WTC11 (cell line): ENCODE measurements at regions not wholly inside any gene's neighbourhood (a gene's known extent, or its start where the extent isn't known, plus 50 kb on each side); places are given as distances from the start of the nearest gene placed in this dataset.

Experiments used
- ATAC-seq: fragments of 200-7000 bp; cut with Tn5 transposase; 2 replicates; pipeline ENCODE4 v1.10.0; 2021; ENCODE audit warnings: mild to moderate bottlenecking, moderate library complexity
- CTCF ChIA-PET: fragments of 300-600 bp; sonication (Branson Sonifier 250); formaldehyde crosslinking; loops from one replicate; lab custom pipeline; 2021; ENCODE audit warnings: antibody characterized with exemption; lab: Charles Lee
- POLR2A ChIA-PET: fragments of 350-600 bp; sonication (Branson Sonifier 250); formaldehyde crosslinking; loops from one replicate; lab custom pipeline; 2021; ENCODE audit warnings: antibody characterized with exemption; lab: Charles Lee
- DNase-seq: peaks from one replicate; pipeline ENCODE4 v3.0.0; 2021; ENCODE audit warnings: low spot score
- H3K27ac Mint-ChIP-seq: 2 replicates; pipeline ENCODE4 v1.8.0; 2021; ENCODE audit warnings: mixed read lengths
- H3K27me3 Mint-ChIP-seq: 2 replicates; pipeline ENCODE4 v1.8.0; 2021; ENCODE audit warnings: low read depth, mild to moderate bottlenecking, moderate library complexity, mixed read lengths
- H3K36me3 Mint-ChIP-seq: 2 replicates; pipeline ENCODE4 v1.8.0; 2021; ENCODE audit warnings: mixed read lengths
- H3K4me1 Mint-ChIP-seq: 2 replicates; pipeline ENCODE4 v1.8.0; 2022; ENCODE audit warnings: mixed read lengths
- H3K4me3 Mint-ChIP-seq: 2 replicates; pipeline ENCODE4 v1.8.0; 2021; ENCODE audit warnings: mild to moderate bottlenecking, moderate library complexity, mixed read lengths
- H3K9me3 Mint-ChIP-seq: 2 replicates; pipeline ENCODE4 v1.8.0; 2021; ENCODE audit warnings: mixed read lengths
- AFF4 ChIP-seq: sonication (generic); formaldehyde crosslinking; IDR thresholded peaks from 2 replicates; pipeline ENCODE4 v1.8.1; 2023; ENCODE audit warnings: mild to moderate bottlenecking, missing genetic modification reagents, borderline replicate concordance
- ATF3 ChIP-seq: sonication (generic); formaldehyde crosslinking; conservative IDR thresholded peaks from 2 replicates; pipeline ENCODE4 v1.8.1; 2022; ENCODE audit warnings: mild to moderate bottlenecking, missing genetic modification reagents
- CREB1 ChIP-seq: sonication (generic); formaldehyde crosslinking; IDR thresholded peaks from 2 replicates; pipeline ENCODE4 v1.8.0; 2023; ENCODE audit warnings: mild to moderate bottlenecking, missing genetic modification reagents
- CTCF ChIP-seq: fragments of 200-600 bp; IDR thresholded peaks from 2 replicates; pipeline ENCODE4 v1.8.0; 2022; ENCODE audit warnings: antibody characterized with exemption
- E2F4 ChIP-seq: sonication (generic); formaldehyde crosslinking; IDR thresholded peaks from 2 replicates; pipeline ENCODE4 v1.8.1; 2022; ENCODE audit warnings: low read depth, mild to moderate bottlenecking, moderate library complexity, missing genetic modification reagents, borderline replicate concordance
- ESRRA ChIP-seq: sonication (generic); formaldehyde crosslinking; IDR thresholded peaks from 2 replicates; pipeline ENCODE4 v1.8.1; 2022; ENCODE audit warnings: mild to moderate bottlenecking, missing genetic modification reagents, borderline replicate concordance
- FOXP1 ChIP-seq: sonication (generic); formaldehyde crosslinking; IDR thresholded peaks from 2 replicates; pipeline ENCODE4 v1.8.0; 2022; ENCODE audit warnings: missing genetic modification reagents, mild to moderate bottlenecking, moderate library complexity, borderline replicate concordance
- NFATC4 ChIP-seq: fragments of 250-450 bp; sonication (Bioruptor Pico); IDR thresholded peaks from 2 replicates; pipeline ENCODE4 v1.9.0; 2021; ENCODE audit warnings: mild to moderate bottlenecking
- NFYB ChIP-seq: sonication (generic); formaldehyde crosslinking; conservative IDR thresholded peaks from 2 replicates; pipeline ENCODE4 v1.8.0; 2022; ENCODE audit warnings: low read depth, missing genetic modification reagents
- SMAD3 ChIP-seq: sonication (generic); formaldehyde crosslinking; IDR thresholded peaks from 2 replicates; pipeline ENCODE4 v1.8.0; 2022; ENCODE audit warnings: missing genetic modification reagents, mild to moderate bottlenecking, borderline replicate concordance
- TEAD1 ChIP-seq: sonication (generic); formaldehyde crosslinking; IDR thresholded peaks from 2 replicates; pipeline ENCODE4 v1.8.0; 2022; ENCODE audit warnings: mild to moderate bottlenecking, missing genetic modification reagents
- USF1 ChIP-seq: sonication (generic); formaldehyde crosslinking; IDR thresholded peaks from 2 replicates; pipeline ENCODE4 v1.8.0; 2022; ENCODE audit warnings: mild to moderate bottlenecking, missing genetic modification reagents
- ZNF121 ChIP-seq: sonication (generic); formaldehyde crosslinking; IDR thresholded peaks from 2 replicates; pipeline ENCODE4 v1.8.0; 2023; ENCODE audit warnings: missing genetic modification reagents
- ZNF396 ChIP-seq: fragments of 250-450 bp; sonication (Bioruptor Pico); IDR thresholded peaks from 2 replicates; pipeline ENCODE4 v1.8.0; 2021; ENCODE audit warnings: mild to moderate bottlenecking, moderate library complexity, borderline replicate concordance
- TF ChIP-seq, protein P1 (sequence below): sonication (generic); formaldehyde crosslinking; IDR thresholded peaks from 2 replicates; pipeline ENCODE4 v1.8.0; 2023; ENCODE audit warnings: missing genetic modification reagents, mild to moderate bottlenecking, borderline replicate concordance
- TF ChIP-seq, protein P2 (sequence below): fragments of 250-450 bp; sonication (Bioruptor Pico); IDR thresholded peaks from 2 replicates; pipeline ENCODE4 v1.9.0; 2021; ENCODE audit warnings: mild to moderate bottlenecking
- TF ChIP-seq, protein P3 (sequence below): fragments of 250-450 bp; sonication (Bioruptor Pico); conservative IDR thresholded peaks from 2 replicates; pipeline ENCODE4 v1.9.0; 2021; ENCODE audit warnings: mild to moderate bottlenecking

- TF ChIP-seq, protein P1, sequence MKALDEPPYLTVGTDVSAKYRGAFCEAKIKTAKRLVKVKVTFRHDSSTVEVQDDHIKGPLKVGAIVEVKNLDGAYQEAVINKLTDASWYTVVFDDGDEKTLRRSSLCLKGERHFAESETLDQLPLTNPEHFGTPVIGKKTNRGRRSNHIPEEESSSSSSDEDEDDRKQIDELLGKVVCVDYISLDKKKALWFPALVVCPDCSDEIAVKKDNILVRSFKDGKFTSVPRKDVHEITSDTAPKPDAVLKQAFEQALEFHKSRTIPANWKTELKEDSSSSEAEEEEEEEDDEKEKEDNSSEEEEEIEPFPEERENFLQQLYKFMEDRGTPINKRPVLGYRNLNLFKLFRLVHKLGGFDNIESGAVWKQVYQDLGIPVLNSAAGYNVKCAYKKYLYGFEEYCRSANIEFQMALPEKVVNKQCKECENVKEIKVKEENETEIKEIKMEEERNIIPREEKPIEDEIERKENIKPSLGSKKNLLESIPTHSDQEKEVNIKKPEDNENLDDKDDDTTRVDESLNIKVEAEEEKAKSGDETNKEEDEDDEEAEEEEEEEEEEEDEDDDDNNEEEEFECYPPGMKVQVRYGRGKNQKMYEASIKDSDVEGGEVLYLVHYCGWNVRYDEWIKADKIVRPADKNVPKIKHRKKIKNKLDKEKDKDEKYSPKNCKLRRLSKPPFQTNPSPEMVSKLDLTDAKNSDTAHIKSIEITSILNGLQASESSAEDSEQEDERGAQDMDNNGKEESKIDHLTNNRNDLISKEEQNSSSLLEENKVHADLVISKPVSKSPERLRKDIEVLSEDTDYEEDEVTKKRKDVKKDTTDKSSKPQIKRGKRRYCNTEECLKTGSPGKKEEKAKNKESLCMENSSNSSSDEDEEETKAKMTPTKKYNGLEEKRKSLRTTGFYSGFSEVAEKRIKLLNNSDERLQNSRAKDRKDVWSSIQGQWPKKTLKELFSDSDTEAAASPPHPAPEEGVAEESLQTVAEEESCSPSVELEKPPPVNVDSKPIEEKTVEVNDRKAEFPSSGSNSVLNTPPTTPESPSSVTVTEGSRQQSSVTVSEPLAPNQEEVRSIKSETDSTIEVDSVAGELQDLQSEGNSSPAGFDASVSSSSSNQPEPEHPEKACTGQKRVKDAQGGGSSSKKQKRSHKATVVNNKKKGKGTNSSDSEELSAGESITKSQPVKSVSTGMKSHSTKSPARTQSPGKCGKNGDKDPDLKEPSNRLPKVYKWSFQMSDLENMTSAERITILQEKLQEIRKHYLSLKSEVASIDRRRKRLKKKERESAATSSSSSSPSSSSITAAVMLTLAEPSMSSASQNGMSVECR (CRISPR knock-in tag), result no peak
- TF ChIP-seq SMAD3 (CRISPR knock-in tag) (no peak), TEAD1 (CRISPR knock-in tag) (no peak), ZNF121 (CRISPR knock-in tag) (no peak)
- TF ChIP-seq, protein P2, sequence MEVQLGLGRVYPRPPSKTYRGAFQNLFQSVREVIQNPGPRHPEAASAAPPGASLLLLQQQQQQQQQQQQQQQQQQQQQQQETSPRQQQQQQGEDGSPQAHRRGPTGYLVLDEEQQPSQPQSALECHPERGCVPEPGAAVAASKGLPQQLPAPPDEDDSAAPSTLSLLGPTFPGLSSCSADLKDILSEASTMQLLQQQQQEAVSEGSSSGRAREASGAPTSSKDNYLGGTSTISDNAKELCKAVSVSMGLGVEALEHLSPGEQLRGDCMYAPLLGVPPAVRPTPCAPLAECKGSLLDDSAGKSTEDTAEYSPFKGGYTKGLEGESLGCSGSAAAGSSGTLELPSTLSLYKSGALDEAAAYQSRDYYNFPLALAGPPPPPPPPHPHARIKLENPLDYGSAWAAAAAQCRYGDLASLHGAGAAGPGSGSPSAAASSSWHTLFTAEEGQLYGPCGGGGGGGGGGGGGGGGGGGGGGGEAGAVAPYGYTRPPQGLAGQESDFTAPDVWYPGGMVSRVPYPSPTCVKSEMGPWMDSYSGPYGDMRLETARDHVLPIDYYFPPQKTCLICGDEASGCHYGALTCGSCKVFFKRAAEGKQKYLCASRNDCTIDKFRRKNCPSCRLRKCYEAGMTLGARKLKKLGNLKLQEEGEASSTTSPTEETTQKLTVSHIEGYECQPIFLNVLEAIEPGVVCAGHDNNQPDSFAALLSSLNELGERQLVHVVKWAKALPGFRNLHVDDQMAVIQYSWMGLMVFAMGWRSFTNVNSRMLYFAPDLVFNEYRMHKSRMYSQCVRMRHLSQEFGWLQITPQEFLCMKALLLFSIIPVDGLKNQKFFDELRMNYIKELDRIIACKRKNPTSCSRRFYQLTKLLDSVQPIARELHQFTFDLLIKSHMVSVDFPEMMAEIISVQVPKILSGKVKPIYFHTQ (CRISPR knock-in tag), result no peak
Measured at GRCh38 chr6:40251637-40252300, 317.5 kb upstream of the MOCS1 start (continued).

DNA sequence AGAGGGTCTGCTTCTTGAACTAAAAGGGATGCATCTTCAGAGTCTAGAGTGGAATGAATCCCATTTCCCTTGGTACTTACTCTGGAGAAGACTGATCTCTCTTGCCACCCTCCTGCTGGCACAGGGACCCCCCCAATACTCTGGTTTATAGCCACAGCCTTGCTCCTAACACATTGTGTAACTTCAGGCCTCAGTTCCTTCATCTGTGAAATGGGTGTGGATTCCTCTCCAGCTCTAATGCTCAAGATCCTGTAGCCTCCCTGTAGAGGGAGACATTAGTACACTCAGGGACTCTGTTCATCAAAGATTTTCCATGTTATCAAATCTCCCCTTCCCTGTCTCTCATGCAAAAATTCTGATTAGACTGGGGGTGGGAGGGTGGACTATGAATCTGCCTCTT is 315.7 kb upstream of the MOCS1 start:
- CTCF ChIA-PET, result interaction anchor here (0.6 kb wide), 1 partner anchor 44 kb away, joined by 3 read pairs; no protein-coding TSS in a partner anchor
- Mint-ChIP-seq H3K27me3 (no peaks in the 10 kb centered on the region; the same call in none of the 2 replicates), H3K9me3 (no peaks in the 10 kb centered on the region), H3K36me3 (no peaks in the 10 kb centered on the region), H3K4me3 (no peak overlapping the region), H3K27ac (no peak overlapping the region), H3K4me1 (peaks cover 3% of the 10 kb centered on the region)
- DNase-seq (no peak), ATAC-seq (no peak)
- TF ChIP-seq ZNF121 (CRISPR knock-in tag) (no peak), CTCF (no peak), ATF3 (CRISPR knock-in tag) (no peak), CREB1 (no peak), E2F4 (no peak), NFATC4 (no peak), USF1 (CRISPR knock-in tag) (no peak), AFF4 (CRISPR knock-in tag) (no peak), ZNF396 (CRISPR knock-in tag) (no peak), ESRRA (CRISPR knock-in tag) (no peak), FOXP1 (CRISPR knock-in tag) (no peak), NFYB (CRISPR knock-in tag) (no peak)
- TF ChIP-seq, protein P3, sequence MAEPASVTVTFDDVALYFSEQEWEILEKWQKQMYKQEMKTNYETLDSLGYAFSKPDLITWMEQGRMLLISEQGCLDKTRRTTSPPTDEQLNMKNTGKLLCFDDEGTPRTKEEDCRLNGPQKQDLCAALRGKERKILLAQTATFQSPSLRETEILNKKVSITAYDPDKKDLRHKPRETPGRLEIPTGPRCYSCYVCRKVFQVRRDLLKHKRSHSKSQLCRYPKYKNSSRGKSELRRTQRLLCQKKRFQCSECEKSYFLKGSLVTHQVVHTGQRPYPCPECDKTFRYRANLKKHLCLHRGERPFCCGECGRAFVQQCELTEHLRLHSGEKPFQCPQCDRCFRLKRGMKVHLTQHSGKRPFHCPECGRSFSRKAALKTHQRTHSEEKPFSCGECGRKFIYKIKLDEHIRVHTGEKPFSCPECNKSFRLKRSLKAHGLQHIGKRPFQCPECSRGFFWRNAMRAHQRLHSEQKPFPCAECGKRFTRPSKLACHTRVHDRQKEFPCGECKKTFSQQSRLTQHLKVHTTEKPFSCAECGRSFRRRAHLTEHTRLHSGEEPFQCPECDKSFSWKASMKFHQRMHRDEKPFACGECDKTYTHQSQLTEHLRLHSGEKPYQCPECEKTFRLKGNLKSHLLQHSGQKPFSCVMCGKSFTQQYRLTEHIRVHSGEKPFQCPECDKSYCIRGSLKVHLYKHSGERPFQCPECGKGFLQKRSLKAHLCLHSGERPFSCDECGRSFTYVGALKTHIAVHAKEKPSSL (CRISPR knock-in tag), result no peak
- POLR2A ChIA-PET, result no interaction called here
